ENCODE measurements at regions not wholly inside any gene's neighbourhood (a gene's known extent, or its start where the extent isn't known, plus 50 kb on each side); places are given as distances from the start of the nearest gene placed in this dataset.

DNA sequence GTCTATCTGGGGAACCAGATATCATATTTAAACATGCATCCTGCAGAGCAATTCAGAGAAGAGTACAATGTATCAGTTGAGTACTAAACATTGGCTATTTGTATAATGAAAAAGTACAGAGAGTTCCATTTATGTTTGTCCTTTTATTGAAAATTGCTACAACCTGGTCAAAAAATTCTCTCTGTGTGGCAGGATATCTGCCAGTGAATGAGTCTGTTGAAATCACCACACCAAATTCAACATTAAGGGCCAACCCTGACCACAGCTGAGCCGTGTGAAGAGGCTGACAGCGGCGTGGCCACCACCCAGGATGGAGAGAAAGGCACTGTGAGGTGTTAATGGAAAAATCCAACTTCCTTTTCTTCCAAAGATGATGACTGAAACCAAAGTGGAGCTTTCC lies 422.7 kb upstream of the PIK3R1 start:
- TF ChIP-seq, protein P1, sequence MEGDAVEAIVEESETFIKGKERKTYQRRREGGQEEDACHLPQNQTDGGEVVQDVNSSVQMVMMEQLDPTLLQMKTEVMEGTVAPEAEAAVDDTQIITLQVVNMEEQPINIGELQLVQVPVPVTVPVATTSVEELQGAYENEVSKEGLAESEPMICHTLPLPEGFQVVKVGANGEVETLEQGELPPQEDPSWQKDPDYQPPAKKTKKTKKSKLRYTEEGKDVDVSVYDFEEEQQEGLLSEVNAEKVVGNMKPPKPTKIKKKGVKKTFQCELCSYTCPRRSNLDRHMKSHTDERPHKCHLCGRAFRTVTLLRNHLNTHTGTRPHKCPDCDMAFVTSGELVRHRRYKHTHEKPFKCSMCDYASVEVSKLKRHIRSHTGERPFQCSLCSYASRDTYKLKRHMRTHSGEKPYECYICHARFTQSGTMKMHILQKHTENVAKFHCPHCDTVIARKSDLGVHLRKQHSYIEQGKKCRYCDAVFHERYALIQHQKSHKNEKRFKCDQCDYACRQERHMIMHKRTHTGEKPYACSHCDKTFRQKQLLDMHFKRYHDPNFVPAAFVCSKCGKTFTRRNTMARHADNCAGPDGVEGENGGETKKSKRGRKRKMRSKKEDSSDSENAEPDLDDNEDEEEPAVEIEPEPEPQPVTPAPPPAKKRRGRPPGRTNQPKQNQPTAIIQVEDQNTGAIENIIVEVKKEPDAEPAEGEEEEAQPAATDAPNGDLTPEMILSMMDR (IDR thresholded peaks at IDR 0.05; ENCODE audit: low read depth, low read length, missing input control): no peak
- TF ChIP-seq, protein P2, sequence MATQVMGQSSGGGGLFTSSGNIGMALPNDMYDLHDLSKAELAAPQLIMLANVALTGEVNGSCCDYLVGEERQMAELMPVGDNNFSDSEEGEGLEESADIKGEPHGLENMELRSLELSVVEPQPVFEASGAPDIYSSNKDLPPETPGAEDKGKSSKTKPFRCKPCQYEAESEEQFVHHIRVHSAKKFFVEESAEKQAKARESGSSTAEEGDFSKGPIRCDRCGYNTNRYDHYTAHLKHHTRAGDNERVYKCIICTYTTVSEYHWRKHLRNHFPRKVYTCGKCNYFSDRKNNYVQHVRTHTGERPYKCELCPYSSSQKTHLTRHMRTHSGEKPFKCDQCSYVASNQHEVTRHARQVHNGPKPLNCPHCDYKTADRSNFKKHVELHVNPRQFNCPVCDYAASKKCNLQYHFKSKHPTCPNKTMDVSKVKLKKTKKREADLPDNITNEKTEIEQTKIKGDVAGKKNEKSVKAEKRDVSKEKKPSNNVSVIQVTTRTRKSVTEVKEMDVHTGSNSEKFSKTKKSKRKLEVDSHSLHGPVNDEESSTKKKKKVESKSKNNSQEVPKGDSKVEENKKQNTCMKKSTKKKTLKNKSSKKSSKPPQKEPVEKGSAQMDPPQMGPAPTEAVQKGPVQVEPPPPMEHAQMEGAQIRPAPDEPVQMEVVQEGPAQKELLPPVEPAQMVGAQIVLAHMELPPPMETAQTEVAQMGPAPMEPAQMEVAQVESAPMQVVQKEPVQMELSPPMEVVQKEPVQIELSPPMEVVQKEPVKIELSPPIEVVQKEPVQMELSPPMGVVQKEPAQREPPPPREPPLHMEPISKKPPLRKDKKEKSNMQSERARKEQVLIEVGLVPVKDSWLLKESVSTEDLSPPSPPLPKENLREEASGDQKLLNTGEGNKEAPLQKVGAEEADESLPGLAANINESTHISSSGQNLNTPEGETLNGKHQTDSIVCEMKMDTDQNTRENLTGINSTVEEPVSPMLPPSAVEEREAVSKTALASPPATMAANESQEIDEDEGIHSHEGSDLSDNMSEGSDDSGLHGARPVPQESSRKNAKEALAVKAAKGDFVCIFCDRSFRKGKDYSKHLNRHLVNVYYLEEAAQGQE (IDR thresholded peaks at IDR 0.05): peak; percentile 48
- TF ChIP-seq EGR1 (IDR thresholded peaks at IDR 0.05; ENCODE audit: low read depth in 2 of 2): no peak

Data from liver (tissue), 3 donors.